Ectodermal cell (in vitro differentiated cells): ENCODE measurements at regions not wholly inside any gene's neighbourhood (a gene's known extent, or its start where the extent isn't known, plus 50 kb on each side); places are given as distances from the start of the nearest gene placed in this dataset.
"Not testable (repeated sequence)": the region's sequence is repeated elsewhere in the genome, so short reads cannot be mapped to it uniquely, and the experiment has no call there.

Source experiments
- H3K27ac ChIP-seq: 2 replicates; pipeline ENCODE4 v1.7.0; 2013; ENCODE audit warnings: mild to moderate bottlenecking, low read depth, low read length; ENCODE audit not compliant: insufficient read depth, poor library complexity, severe bottlenecking
- H3K27me3 ChIP-seq: 2 replicates; pipeline ENCODE4 v1.7.0; 2013; ENCODE audit warnings: mild to moderate bottlenecking, low read length; ENCODE audit not compliant: insufficient read depth, control insufficient read depth, poor library complexity, severe bottlenecking
- H3K36me3 ChIP-seq: one replicate; pipeline ENCODE4 v1.7.0; 2013; ENCODE audit warnings: low read length; ENCODE audit not compliant: control insufficient read depth, insufficient read depth
- H3K4me1 ChIP-seq: one replicate; pipeline ENCODE4 v1.7.0; 2013; ENCODE audit warnings: low read length; ENCODE audit not compliant: control insufficient read depth, insufficient read depth
- H3K4me3 ChIP-seq: 2 replicates; pipeline ENCODE4 v1.7.0; 2013; ENCODE audit warnings: low read depth, low read length, control low read depth; ENCODE audit not compliant: insufficient read depth
- H3K9me3 ChIP-seq: 2 replicates; pipeline ENCODE4 v1.7.0; 2013; ENCODE audit warnings: mild to moderate bottlenecking, low read length, moderate library complexity; ENCODE audit not compliant: control insufficient read depth
- WGBS, 2 experiments: methylation state at CpG; one replicate each; pipeline ENCODE4 v1.1.7; 2013; ENCODE audit warnings: missing lambda C conversion rate in 2 of 2; 5-methylcytosine and 5-hydroxymethylcytosine counted together

- WGBS, 2 experiments = 80 to 87% methylated on average over 6 of the region's 6 CpGs
- Histone ChIP-seq H3K4me1 (peaks cover 6% of the 10 kb centered on the region), H3K4me3 (no peak overlapping the region), H3K36me3 (no peaks in the 10 kb centered on the region), H3K9me3 (peaks cover 2% of the 10 kb centered on the region), H3K27ac (no peak overlapping the region), H3K27me3 (peaks cover 4% of the 10 kb centered on the region)
Measured at GRCh38 chr14:89699071-89699470, 255.5 kb downstream of the EFCAB11 start.

- Histone ChIP-seq H3K27ac (no peak overlapping the region), H3K9me3 (peaks cover 2% of the 10 kb centered on the region), H3K4me3 (no peak overlapping the region), H3K36me3 (no peaks in the 10 kb centered on the region), H3K4me1 (peaks cover 6% of the 10 kb centered on the region), H3K27me3 (peaks cover 4% of the 10 kb centered on the region)
- WGBS, 2 experiments = 92 to 97% methylated on average over 8 of the region's 8 CpGs
Measured at GRCh38 chr14:89697281-89698060, 257.1 kb downstream of the EFCAB11 start.

- WGBS, 2 experiments = 90 to 93% methylated on average over 2 of the region's 2 CpGs
- Histone ChIP-seq H3K4me3 (no peak overlapping the region), H3K9me3 (no peaks in the 10 kb centered on the region), H3K36me3 (no peaks in the 10 kb centered on the region), H3K27ac (no peak overlapping the region), H3K27me3 (peaks cover 4% of the 10 kb centered on the region), H3K4me1 (peaks cover 2% of the 10 kb centered on the region)
Measured at GRCh38 chr14:89695846-89696245, 258.7 kb downstream of the EFCAB11 start.

- 76 to 82% methylated on average over 7 of the region's 7 CpGs for WGBS, 2 experiments
Measured at GRCh38 chr14:89690139-89690538, 264.4 kb downstream of the EFCAB11 start.

GRCh38 chr14:89689711-89690110 is 264.8 kb downstream of the EFCAB11 start:
- not testable (repeated sequence) for H3K27me3 ChIP-seq, H3K9me3 ChIP-seq, H3K27ac ChIP-seq, H3K36me3 ChIP-seq, H3K4me3 ChIP-seq, H3K4me1 ChIP-seq
- 93% methylated on average over 7 of the region's 7 CpGs for WGBS, 2 experiments

More at GRCh38 chr14:89690139-89690538, 264.4 kb downstream of the EFCAB11 start:
- Histone ChIP-seq H3K4me1 (no peaks in the 10 kb centered on the region), H3K36me3 (no peaks in the 10 kb centered on the region), H3K4me3 (no peak overlapping the region), H3K9me3 (no peaks in the 10 kb centered on the region), H3K27ac (no peak overlapping the region), H3K27me3 (no peaks in the 10 kb centered on the region)

GRCh38 chr14:89688507-89689211 is 265.9 kb downstream of the EFCAB11 start:
- 90 to 96% methylated on average over 6 of the region's 6 CpGs for WGBS, 2 experiments
- H3K27me3 ChIP-seq = no peaks in the 10 kb centered on the region
- no peak overlapping the region for H3K4me3 ChIP-seq
- H3K36me3 ChIP-seq = no peaks in the 10 kb centered on the region
- no peaks in the 10 kb centered on the region for H3K9me3 ChIP-seq
- no peaks in the 10 kb centered on the region for H3K4me1 ChIP-seq
- no peak overlapping the region for H3K27ac ChIP-seq

- H3K4me3 ChIP-seq, H3K4me1 ChIP-seq, H3K27me3 ChIP-seq, H3K9me3 ChIP-seq, H3K36me3 ChIP-seq, H3K27ac ChIP-seq: not testable (repeated sequence)
- WGBS, 2 experiments = 86 to 89% methylated on average over 1 to 2 of the region's 3 CpGs
Measured at GRCh38 chr14:89687129-89687528, 267.4 kb downstream of the EFCAB11 start.

- no peak overlapping the region for H3K4me3 ChIP-seq
- 94 to 96% methylated on average over 4 of the region's 4 CpGs for WGBS, 2 experiments
- H3K36me3 ChIP-seq = no peaks in the 10 kb centered on the region
- H3K9me3 ChIP-seq = no peaks in the 10 kb centered on the region
- no peaks in the 10 kb centered on the region for H3K27me3 ChIP-seq
- no peaks in the 10 kb centered on the region for H3K4me1 ChIP-seq
- H3K27ac ChIP-seq = no peak overlapping the region
Measured at GRCh38 chr14:89684139-89684538, 267.1 kb upstream of the FOXN3 start.

GRCh38 chr14:89681086-89682018 is 264.3 kb upstream of the FOXN3 start:
- no peak overlapping the region for H3K4me3 ChIP-seq
- 92 to 94% methylated on average over 9 of the region's 9 CpGs for WGBS, 2 experiments
- no peaks in the 10 kb centered on the region for H3K4me1 ChIP-seq
- no peaks in the 10 kb centered on the region for H3K36me3 ChIP-seq
- H3K27ac ChIP-seq = no peak overlapping the region
- no peaks in the 10 kb centered on the region for H3K9me3 ChIP-seq
- no peaks in the 10 kb centered on the region for H3K27me3 ChIP-seq

- H3K9me3 ChIP-seq = no peaks in the 10 kb centered on the region
- 91 to 93% methylated on average over 3 to 4 of the region's 4 CpGs for WGBS, 2 experiments
Measured at GRCh38 chr14:89680156-89680555, 263.1 kb upstream of the FOXN3 start.

More at GRCh38 chr14:89680156-89680555, 263.1 kb upstream of the FOXN3 start:
- H3K27me3 ChIP-seq = no peaks in the 10 kb centered on the region
- H3K4me3 ChIP-seq = no peak overlapping the region
- H3K36me3 ChIP-seq = no peaks in the 10 kb centered on the region
- H3K27ac ChIP-seq = no peak overlapping the region
- no peaks in the 10 kb centered on the region for H3K4me1 ChIP-seq
